Activated B cell treated with CpG ODN at 0.5 μM for 24 hours (primary cell): ENCODE measurements at regions not wholly inside any gene's neighbourhood (a gene's known extent, or its start where the extent isn't known, plus 50 kb on each side); places are given as distances from the start of the nearest gene placed in this dataset.

ENCODE experiments used
- ATAC-seq: fragments of 200-7000 bp; cut with Tn5 transposase; one replicate; pipeline ENCODE4 v1.10.0; 2021; ENCODE audit warnings: low read depth, mild to moderate bottlenecking, moderate library complexity
- CTCF ChIA-PET: fragments of 350-600 bp; sonication (Branson Sonifier 250); formaldehyde crosslinking; loops from one replicate; lab custom pipeline; 2021; ENCODE audit warnings: antibody characterized with exemption; lab: Charles Lee
- POLR2A ChIA-PET: fragments of 350-600 bp; sonication (Branson Sonifier 250); formaldehyde crosslinking; loops from one replicate; lab custom pipeline; 2021; ENCODE audit warnings: antibody characterized with exemption; lab: Charles Lee
- DNase-seq: peaks from one replicate; pipeline ENCODE4 v3.0.0; 2022
- H3K27ac Mint-ChIP-seq: one replicate; pipeline ENCODE4 v1.8.0; 2020; ENCODE audit warnings: mixed read lengths
- H3K27me3 Mint-ChIP-seq: one replicate; pipeline ENCODE4 v1.8.0; 2021; ENCODE audit warnings: mixed read lengths
- H3K36me3 Mint-ChIP-seq: one replicate; pipeline ENCODE4 v1.8.0; 2021; ENCODE audit warnings: low read depth, mixed read lengths
- H3K4me1 Mint-ChIP-seq: one replicate; pipeline ENCODE4 v1.8.0; 2021; ENCODE audit warnings: mixed read lengths
- H3K4me3 Mint-ChIP-seq: one replicate; pipeline ENCODE4 v1.8.0; 2020; ENCODE audit warnings: mild to moderate bottlenecking, mixed read lengths
- H3K9me3 Mint-ChIP-seq: one replicate; pipeline ENCODE4 v1.8.0; 2020; ENCODE audit warnings: mixed read lengths
- CTCF ChIP-seq: fragments of 200-600 bp; IDR thresholded peaks from one replicate; pipeline ENCODE4 v1.8.0; 2022; ENCODE audit warnings: antibody characterized with exemption, mild to moderate bottlenecking
- intact Hi-C: fragments of 100-400 bp; cut with micrococcal nuclease; formaldehyde crosslinking; loops from one replicate; pipeline ENCODE4 v1.15.1; 2024

- ATAC-seq: no peak
- intact Hi-C loops: no loop called here
- H3K4me1 Mint-ChIP-seq: peaks cover 42% of the 10 kb centered on the region
These were observed 95.1 kb upstream of the UMPS start for GRCh38 chr3:124635169-124635539.

GRCh38 chr3:124636101-124636862 lies 94.0 kb upstream of the UMPS start:
- Mint-ChIP-seq H3K36me3 (no peaks in the 10 kb centered on the region), H3K9me3 (no peaks in the 10 kb centered on the region), H3K27ac (no peak overlapping the region), H3K4me3 (no peak overlapping the region), H3K27me3 (no peaks in the 10 kb centered on the region), H3K4me1 (peaks cover 46% of the 10 kb centered on the region)
- intact Hi-C loops: no loop called here
- no peak for ATAC-seq
- POLR2A ChIA-PET: no interaction called here
- no peak for TF ChIP-seq CTCF
- no peak for DNase-seq
- CTCF ChIA-PET: interaction anchor here (2.4 kb wide), 1 partner anchor 52 kb away, joined by 7 read pairs; no protein-coding TSS in a partner anchor

More at GRCh38 chr3:124635169-124635539, 95.1 kb upstream of the UMPS start:
- DNase-seq: no peak
- Mint-ChIP-seq H3K27ac (no peak overlapping the region), H3K9me3 (no peaks in the 10 kb centered on the region), H3K36me3 (no peaks in the 10 kb centered on the region), H3K4me3 (peak overlapping the region; percentile 8), H3K27me3 (no peaks in the 10 kb centered on the region)
- ChIA-PET CTCF (no interaction called here), POLR2A (no interaction called here)
- TF ChIP-seq CTCF: no peak

GRCh38 chr3:124636863-124637296 lies 93.4 kb upstream of the UMPS start:
- Mint-ChIP-seq H3K27me3 (no peaks in the 10 kb centered on the region), H3K4me1 (peaks cover 46% of the 10 kb centered on the region), H3K36me3 (no peaks in the 10 kb centered on the region), H3K9me3 (no peaks in the 10 kb centered on the region), H3K4me3 (no peak overlapping the region), H3K27ac (no peak overlapping the region)
- POLR2A ChIA-PET: no interaction called here
- ATAC-seq: no peak
- no peak for DNase-seq
- TF ChIP-seq CTCF: no peak
- intact Hi-C loops: no loop called here
- CTCF ChIA-PET: interaction anchor here (2.4 kb wide), 1 partner anchor 52 kb away, joined by 7 read pairs; no protein-coding TSS in a partner anchor

GRCh38 chr3:124639406-124640237 lies 90.6 kb upstream of the UMPS start:
- Mint-ChIP-seq H3K27ac (peak overlapping the region; percentile 50), H3K36me3 (no peaks in the 10 kb centered on the region), H3K4me3 (peak overlapping the region; percentile 70), H3K4me1 (peaks cover 36% of the 10 kb centered on the region), H3K9me3 (no peaks in the 10 kb centered on the region), H3K27me3 (no peaks in the 10 kb centered on the region)
- intact Hi-C loops: no loop called here
- no peak for TF ChIP-seq CTCF
- ATAC-seq: peak; percentile 58
- no peak for DNase-seq
- ChIA-PET CTCF (interaction anchor here (1.5 kb wide), 1 partner anchor 49 kb away, joined by 4 read pairs; no protein-coding TSS in a partner anchor), POLR2A (no interaction called here)
